HK-2 (cell line): ENCODE measurements at regions not wholly inside any gene's neighbourhood (a gene's known extent, or its start where the extent isn't known, plus 50 kb on each side); places are given as distances from the start of the nearest gene placed in this dataset.

Source experiments
- DNase-seq: peaks from one replicate; pipeline ENCODE4 v3.0.0-alpha.2; 2018; ENCODE audit not compliant: unreplicated experiment

- DNase-seq, result peak; percentile 10
Observed at GRCh38 chr1:37238364-37239224, 204.3 kb upstream of the GRIK3 start.

GRCh38 chr1:37239225-37239740 is 205.0 kb upstream of the GRIK3 start:
- DNase-seq, result no peak

GRCh38 chr1:37240897-37241296 is 206.6 kb upstream of the GRIK3 start:
- no peak for DNase-seq

GRCh38 chr1:37242501-37242900 is 208.2 kb upstream of the GRIK3 start:
- no peak for DNase-seq

- no peak for DNase-seq
Observed at GRCh38 chr1:37243368-37244082, 209.2 kb upstream of the GRIK3 start.

GRCh38 chr1:37244083-37244480 is 209.8 kb upstream of the GRIK3 start:
- DNase-seq, result no peak

- DNase-seq, result no peak
Observed at GRCh38 chr1:37244815-37245214, 210.5 kb upstream of the GRIK3 start.

GRCh38 chr1:37246631-37247030 is 212.3 kb upstream of the GRIK3 start:
- no peak for DNase-seq

- peak; percentile 7 for DNase-seq
Observed at GRCh38 chr1:37250371-37250770, 216.1 kb upstream of the GRIK3 start.

- peak; percentile 24 for DNase-seq
Observed at GRCh38 chr1:37255136-37255795, 219.1 kb upstream of the ZC3H12A start.

- DNase-seq, result no peak
Observed at GRCh38 chr1:37255868-37256267, 218.5 kb upstream of the ZC3H12A start.

- DNase-seq, result no peak
Observed at GRCh38 chr1:37257646-37258045, 216.7 kb upstream of the ZC3H12A start.

- no peak for DNase-seq
Observed at GRCh38 chr1:37258068-37258467, 216.3 kb upstream of the ZC3H12A start.

GRCh38 chr1:37259019-37259418 is 215.4 kb upstream of the ZC3H12A start:
- no peak for DNase-seq

- DNase-seq, result no peak
Observed at GRCh38 chr1:37261129-37261528, 213.3 kb upstream of the ZC3H12A start.

GRCh38 chr1:37262439-37263170 is 211.8 kb upstream of the ZC3H12A start:
- DNase-seq, result no peak

GRCh38 chr1:37265156-37265555 is 209.2 kb upstream of the ZC3H12A start:
- DNase-seq, result no peak

GRCh38 chr1:37265786-37266667 is 208.4 kb upstream of the ZC3H12A start:
- DNase-seq, result no peak

- DNase-seq, result no peak
Observed at GRCh38 chr1:37267111-37267835, 207.1 kb upstream of the ZC3H12A start.

- no peak for DNase-seq
Observed at GRCh38 chr1:37270639-37271038, 203.7 kb upstream of the ZC3H12A start.
